SK-N-SH (cell line): ENCODE measurements at regions not wholly inside any gene's neighbourhood (a gene's known extent, or its start where the extent isn't known, plus 50 kb on each side); places are given as distances from the start of the nearest gene placed in this dataset.

Experiments
- FOXM1 ChIP-seq: IDR thresholded peaks from 2 replicates; pipeline ENCODE4 v1.4.0; 2012; ENCODE audit warnings: low read depth, mild to moderate bottlenecking
- TF ChIP-seq, protein P1 (sequence below): IDR thresholded peaks from 2 replicates; pipeline ENCODE4 v1.4.0; 2012; ENCODE audit warnings: low read depth, borderline replicate concordance
- TF ChIP-seq, protein P2 (sequence below): IDR thresholded peaks from 2 replicates; pipeline ENCODE4 v1.4.0; 2012; ENCODE audit warnings: low read depth
- TF ChIP-seq, protein P3 (sequence below): fragments of 200-600 bp; sonication (generic); IDR thresholded peaks from 2 replicates; pipeline ENCODE4 v1.6.1; 2017; ENCODE audit warnings: antibody characterized with exemption, mild to moderate bottlenecking, moderate library complexity

DNA sequence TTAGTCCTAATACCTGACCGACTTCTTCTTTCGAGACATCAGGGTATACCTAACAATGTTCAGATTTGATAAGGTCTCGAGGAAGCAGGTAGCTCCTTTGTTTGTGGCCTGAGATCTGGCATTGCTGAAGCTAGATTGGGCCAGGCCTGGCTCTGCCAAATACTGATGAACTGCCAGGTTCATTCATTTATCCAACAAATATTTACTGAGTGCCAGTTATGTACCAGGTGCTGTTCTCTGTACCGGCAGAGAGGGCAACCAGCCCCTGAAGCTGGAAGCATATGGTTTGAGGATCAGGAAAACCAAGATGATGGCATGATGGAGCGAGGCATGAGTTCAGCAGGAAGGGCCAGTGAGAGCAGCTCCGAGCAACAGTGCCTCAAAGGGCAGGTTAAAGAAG lies 196.2 kb upstream of the NSMCE3 start:
- TF ChIP-seq, protein P1, sequence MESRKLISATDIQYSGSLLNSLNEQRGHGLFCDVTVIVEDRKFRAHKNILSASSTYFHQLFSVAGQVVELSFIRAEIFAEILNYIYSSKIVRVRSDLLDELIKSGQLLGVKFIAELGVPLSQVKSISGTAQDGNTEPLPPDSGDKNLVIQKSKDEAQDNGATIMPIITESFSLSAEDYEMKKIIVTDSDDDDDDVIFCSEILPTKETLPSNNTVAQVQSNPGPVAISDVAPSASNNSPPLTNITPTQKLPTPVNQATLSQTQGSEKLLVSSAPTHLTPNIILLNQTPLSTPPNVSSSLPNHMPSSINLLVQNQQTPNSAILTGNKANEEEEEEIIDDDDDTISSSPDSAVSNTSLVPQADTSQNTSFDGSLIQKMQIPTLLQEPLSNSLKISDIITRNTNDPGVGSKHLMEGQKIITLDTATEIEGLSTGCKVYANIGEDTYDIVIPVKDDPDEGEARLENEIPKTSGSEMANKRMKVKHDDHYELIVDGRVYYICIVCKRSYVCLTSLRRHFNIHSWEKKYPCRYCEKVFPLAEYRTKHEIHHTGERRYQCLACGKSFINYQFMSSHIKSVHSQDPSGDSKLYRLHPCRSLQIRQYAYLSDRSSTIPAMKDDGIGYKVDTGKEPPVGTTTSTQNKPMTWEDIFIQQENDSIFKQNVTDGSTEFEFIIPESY: no peak
- TF ChIP-seq, protein P2, sequence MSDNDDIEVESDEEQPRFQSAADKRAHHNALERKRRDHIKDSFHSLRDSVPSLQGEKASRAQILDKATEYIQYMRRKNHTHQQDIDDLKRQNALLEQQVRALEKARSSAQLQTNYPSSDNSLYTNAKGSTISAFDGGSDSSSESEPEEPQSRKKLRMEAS: no peak
- TF ChIP-seq FOXM1: no peak
- TF ChIP-seq, protein P3, sequence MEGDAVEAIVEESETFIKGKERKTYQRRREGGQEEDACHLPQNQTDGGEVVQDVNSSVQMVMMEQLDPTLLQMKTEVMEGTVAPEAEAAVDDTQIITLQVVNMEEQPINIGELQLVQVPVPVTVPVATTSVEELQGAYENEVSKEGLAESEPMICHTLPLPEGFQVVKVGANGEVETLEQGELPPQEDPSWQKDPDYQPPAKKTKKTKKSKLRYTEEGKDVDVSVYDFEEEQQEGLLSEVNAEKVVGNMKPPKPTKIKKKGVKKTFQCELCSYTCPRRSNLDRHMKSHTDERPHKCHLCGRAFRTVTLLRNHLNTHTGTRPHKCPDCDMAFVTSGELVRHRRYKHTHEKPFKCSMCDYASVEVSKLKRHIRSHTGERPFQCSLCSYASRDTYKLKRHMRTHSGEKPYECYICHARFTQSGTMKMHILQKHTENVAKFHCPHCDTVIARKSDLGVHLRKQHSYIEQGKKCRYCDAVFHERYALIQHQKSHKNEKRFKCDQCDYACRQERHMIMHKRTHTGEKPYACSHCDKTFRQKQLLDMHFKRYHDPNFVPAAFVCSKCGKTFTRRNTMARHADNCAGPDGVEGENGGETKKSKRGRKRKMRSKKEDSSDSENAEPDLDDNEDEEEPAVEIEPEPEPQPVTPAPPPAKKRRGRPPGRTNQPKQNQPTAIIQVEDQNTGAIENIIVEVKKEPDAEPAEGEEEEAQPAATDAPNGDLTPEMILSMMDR: no peak
